Left hindlimb (tissue), 1 donor: ENCODE measurements at regions not wholly inside any gene's neighbourhood (a gene's known extent, or its start where the extent isn't known, plus 50 kb on each side); places are given as distances from the start of the nearest gene placed in this dataset.
"Not testable (repeated sequence)": the region's sequence is repeated elsewhere in the genome, so short reads cannot be mapped to it uniquely, and the experiment has no call there.

ENCODE experiments used
- DNase-seq: peaks from one replicate; pipeline ENCODE4 v3.0.0-alpha.2; 2018

GRCh38 chr12:94856324-94856723 is 147.2 kb downstream of the NDUFA12 start:
- DNase-seq: no peak

DNA sequence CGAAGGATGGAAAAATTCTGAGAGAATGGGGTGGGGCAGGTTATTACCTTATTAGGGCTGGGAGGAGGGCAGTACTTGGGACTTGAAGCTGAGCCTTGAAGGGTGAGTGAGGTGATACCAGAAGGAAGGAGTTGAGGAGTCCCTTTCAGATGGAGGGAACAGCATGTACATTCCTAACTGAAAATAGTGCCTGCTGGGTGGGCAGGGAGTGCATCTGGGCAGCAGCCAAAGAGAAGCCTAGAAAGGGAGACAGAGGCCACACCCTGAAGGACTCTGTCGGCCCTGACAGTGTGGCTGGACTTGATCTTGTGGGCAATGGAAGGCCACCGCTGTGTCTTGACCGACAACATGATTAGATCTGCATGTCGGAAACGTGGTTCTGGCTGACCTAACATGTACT is 147.6 kb downstream of the NDUFA12 start:
- no peak for DNase-seq

- DNase-seq: no peak
Measured at GRCh38 chr12:94851396-94852028, 152.0 kb downstream of the NDUFA12 start.

DNA sequence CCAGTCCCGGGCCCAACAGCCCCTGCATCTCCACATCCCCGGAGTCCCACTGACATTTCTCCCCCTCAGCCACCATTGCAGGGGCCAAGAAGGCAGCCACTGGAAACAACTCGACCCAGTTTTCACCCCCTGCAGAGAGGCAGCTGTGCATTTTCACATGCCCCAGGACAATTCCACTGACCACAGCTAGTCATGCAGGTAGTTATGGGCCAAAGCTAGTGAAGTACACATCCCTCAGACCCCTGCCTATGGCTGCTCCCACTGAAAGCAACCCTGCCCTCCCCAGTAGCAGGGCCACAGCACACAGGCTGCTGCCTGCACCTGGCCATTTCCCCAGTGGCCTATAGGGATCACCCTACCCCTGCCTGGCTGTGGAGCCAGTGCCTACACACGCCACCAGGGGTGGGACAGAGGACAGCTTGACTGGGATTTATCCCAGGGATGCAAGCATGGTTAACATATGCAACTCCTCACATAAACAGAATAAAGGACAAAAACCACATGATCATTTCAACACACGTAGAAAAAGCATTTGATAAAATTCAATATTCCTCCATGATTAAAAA is 154.0 kb downstream of the NDUFA12 start:
- no peak for DNase-seq

DNA sequence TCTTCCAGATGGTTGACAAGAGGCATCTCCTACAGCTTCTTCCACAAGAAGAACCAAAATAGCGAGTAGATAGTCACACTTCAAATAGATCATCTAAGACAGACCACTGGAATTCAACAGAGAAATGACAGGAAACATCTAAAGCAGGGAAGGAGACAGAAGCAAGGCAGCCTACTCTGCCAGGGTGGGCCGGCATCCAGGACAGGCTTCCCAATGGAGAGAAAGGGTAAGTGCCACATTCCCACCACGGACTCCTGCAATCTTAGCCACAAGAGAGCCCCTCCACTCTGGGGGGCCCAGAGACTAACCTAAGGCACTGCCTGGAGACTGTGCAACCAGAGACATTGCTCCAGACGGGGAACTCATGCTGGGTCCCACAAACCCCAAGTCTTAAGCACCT is 154.5 kb downstream of the NDUFA12 start:
- no peak for DNase-seq

- no peak for DNase-seq
Measured at GRCh38 chr12:94845110-94845509, 158.4 kb downstream of the NDUFA12 start.

GRCh38 chr12:94844452-94844851 is 159.0 kb downstream of the NDUFA12 start:
- no peak for DNase-seq

DNA sequence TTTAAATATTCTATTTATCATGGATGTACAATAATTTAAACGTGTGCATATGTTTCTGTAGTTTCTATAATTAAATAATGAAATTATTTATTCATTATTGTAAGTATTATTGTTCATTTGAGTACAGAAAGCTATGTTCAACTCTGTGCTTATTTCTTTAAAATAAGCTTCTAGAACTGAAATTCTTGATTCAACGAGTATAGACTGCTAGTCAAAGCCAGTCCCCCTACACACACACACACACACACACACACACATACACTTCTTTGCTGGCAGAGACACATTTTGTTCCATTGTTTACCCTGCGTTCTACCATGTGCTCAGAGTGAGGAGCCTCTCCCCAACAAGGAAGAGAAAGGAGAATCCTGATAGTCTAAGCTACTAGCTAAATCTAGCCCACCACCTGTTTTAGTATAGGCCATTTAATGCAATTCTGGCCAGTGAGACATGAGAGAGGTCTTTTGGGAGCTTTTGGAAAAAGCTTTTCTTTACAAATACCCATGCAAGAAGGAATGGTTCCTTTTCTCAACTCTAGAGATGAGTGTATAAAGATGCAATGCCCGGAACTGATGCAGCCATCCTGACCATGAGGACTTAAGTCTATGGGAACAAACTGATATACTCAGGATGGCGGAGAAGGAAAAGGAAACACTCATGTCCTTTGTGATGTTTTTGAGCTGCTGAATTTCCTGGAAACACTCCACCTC is 161.4 kb downstream of the NDUFA12 start:
- DNase-seq: no peak

DNA sequence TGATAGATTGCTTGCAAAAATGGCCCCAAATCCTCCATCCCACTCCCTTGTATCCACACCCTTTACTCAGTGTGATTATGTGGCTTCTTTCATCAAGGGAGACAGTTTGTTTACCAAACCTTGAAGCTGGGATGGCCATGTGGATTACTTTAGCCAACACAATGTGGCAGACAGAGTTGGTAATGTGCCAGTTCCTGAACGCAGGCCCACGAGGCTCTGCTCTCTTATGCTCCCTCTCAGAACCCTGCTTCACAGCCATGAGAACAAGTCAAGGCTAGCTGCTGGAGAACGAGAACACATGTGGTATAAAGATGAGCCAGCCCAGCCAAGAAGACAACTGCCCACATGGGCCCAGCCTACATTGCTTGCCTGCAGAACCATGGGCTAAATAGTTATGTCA is 162.3 kb downstream of the NDUFA12 start:
- no peak for DNase-seq

DNA sequence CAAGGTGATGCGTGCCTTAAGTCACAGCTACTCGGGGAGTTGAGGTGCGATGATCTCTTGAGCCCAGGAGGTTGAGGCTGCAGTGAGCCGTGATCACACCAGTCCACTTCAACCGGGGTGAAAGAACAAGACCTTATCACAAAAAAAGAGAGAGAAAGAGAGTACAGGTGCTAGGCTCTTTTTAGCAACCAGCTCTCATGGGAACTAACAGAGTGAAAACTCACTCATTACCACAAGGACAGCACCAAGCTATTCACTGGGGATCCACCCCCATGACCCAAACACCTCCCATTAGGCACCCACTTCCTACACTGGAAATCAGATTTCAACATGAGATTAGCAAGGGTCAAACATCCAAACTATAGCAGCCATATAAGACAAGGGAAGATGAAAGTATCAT is 164.2 kb downstream of the NDUFA12 start:
- DNase-seq: no peak

- DNase-seq: not testable (repeated sequence)
Measured at GRCh38 chr12:94836952-94837670, 166.4 kb downstream of the NDUFA12 start.

DNA sequence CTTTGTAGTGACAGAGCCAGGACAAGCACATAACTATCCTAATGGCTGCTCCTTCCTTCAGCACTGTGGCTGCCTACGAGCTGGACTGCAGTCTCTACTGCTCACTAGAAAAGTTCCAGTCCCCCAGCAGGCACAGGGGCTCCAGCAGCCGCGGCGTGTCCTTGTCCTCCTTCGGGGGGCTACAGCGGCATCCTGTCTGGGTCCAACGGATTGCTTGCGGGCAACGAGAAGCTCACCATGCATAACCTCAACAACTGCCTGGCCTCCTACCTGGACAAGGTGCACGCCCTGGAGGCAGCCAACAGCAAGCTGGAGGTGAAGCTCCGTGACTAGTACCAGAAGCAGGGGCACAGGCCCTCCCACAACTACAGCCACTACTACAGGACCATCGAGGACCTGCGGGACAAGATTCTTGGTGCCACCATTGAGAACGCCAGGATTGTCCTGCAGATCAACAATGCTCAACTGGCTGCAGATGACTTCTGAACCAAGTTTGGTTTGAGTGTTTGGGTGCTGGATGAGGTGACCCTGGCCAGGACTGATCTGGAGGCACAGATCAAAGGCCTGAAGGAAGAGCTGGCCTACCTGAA is 169.4 kb downstream of the NDUFA12 start:
- no peak for DNase-seq

- peak; percentile 40 for DNase-seq
Measured at GRCh38 chr12:94832780-94833681, 170.5 kb downstream of the NDUFA12 start.

DNA sequence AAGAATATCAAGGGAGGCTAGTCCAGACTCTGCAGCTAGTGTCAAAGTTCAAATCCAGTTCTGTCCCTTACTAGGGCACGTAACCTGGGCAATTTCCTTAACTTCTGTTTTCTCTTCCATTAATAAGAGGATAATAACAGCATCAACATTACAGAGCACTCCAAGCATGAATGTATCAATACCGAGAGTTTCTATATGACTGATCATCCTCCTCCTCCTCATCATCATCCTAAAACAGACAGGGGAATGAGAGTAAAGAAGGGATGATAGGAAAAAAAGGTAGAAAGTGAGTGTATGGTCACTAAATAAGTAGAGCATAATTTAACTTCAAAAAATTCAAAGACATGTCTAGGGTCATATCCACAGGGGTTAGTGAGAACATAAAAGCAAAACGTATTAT is 171.4 kb downstream of the NDUFA12 start:
- DNase-seq: no peak

GRCh38 chr12:94831081-94831751 is 172.3 kb downstream of the NDUFA12 start:
- DNase-seq: no peak

DNA sequence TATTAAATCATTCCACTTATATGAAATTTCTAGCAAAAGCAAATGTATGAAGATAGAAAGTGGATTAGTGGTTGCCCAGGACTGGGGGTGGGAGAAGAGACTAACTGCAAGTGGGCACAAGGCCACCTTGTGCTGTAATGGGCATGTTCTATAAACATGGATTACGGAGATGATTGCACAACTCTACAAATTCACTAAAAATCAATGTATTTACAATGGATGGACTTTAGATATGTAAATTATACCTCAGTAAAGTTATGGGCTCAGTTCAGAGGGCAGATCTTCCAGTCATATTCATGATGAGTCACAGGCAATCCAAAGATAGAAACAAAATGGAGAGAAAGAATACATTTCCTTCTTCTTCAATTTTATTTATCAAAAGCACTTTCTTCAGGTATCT is 173.9 kb downstream of the NDUFA12 start:
- DNase-seq: no peak

DNA sequence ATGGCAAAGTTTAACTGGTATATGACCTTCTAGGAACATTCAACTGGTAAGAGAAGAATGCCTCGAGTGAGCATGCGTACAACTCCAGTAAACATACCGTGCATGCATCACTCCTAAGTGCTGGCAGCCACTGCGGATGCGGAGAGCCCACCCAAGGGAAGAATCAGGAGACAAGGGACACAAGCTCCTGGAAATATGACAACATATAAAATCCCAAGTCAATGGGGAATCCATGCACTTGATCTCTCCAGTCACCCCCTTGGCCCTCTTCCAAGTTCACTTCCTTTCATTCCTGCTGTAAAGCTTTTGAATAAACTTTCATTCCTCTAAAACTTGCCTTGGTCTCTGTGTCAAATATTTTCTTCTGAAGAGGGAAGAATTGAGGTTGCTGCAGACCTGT is 168.7 kb upstream of the TMCC3 start:
- DNase-seq: no peak

DNA sequence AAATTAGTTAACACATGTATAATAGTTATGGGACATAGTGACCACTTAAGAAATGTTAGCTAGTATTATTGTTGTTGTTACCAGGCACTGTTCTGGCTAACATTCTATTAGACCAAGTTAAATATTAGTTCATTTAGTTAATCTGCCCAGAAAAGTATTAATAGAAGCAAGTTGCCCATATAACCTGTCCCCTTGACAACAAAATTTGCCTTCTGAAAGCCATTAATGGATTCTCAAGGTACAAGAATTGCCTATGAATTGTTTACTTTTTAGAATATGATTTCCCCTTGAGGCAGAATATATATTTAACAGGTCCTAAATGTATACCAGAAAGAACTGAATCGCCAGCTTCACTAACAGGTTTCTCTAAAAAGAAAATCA is 167.3 kb upstream of the TMCC3 start:
- no peak for DNase-seq

- DNase-seq: not testable (repeated sequence)
Measured at GRCh38 chr12:94817201-94817600, 166.8 kb upstream of the TMCC3 start.

GRCh38 chr12:94816746-94817145 is 166.4 kb upstream of the TMCC3 start:
- DNase-seq: not testable (repeated sequence)

DNA sequence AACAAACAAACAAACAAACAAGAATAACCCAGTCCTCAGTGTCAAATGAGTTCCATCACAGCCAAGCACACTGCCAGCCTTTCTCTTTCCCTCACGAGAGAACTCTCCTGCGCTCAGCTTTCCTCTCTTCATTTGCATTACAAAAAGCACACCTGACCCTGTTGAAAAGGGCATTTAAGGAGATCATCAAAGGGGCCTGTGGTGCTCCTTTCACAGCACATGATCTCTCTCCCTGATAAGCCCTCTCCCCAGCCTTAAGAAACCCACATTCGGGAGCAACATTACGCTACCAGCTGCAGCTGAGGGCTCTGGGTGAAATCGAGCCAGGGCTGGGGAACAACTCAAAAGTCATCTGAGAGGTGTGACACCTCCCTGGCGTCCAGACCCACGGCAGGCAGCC is 165.6 kb upstream of the TMCC3 start:
- DNase-seq: no peak

DNA sequence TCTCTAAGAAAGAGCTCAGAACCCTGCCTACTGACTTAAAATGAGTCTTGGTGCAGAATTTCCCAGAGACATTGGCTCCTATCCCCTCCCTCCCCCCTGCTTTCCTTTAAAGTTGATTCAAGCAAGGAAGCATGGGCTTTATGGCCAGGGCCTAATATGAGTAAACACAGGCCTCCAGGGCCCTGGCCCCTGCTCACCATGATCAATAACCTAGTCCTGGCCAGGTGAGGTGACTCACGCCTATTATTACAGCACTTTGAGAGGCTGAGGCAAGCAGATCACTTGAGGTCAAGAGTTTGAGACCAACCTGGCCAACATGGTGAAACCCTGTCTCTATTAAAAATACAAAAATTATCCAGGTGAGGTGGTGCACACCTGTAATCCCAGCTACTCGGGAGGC is 165.1 kb upstream of the TMCC3 start:
- DNase-seq: no peak
